ENCODE measurements at regions not wholly inside any gene's neighbourhood (a gene's known extent, or its start where the extent isn't known, plus 50 kb on each side); places are given as distances from the start of the nearest gene placed in this dataset.
"Not testable (repeated sequence)": the region's sequence is repeated elsewhere in the genome, so short reads cannot be mapped to it uniquely, and the experiment has no call there.

DNA sequence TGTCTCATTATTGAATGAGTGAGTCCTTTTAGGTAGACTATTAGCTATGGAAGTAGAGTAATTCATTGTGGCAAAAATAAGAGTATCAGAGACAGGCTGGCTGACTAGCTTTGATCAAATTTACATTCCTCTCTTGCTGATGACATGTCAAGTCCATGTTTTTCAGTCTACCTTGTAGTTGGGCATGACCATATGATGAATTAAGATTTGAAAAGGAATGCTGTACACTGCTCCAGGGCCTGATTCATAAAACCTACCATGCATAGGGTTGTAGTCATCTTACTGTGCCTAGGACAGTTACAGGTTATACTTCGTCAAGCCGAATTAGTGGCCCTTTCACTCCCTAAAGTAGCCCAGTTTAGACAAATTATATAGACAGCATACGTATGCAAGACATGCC lies 545.7 kb upstream of the MIS18BP1 start:
- no peaks in the 10 kb centered on the region for H3K27me3 Mint-ChIP-seq (ENCODE audit: low read depth)
- peaks cover 5 to 6% of the 10 kb centered on the region in 2 donors for H3K9me3 Mint-ChIP-seq
- no peak overlapping the region for H3K4me3 Mint-ChIP-seq
- no peaks in the 10 kb centered on the region for H3K4me1 Mint-ChIP-seq (ENCODE audit: low read depth)
- DNase-seq, result no peak
- no peaks in the 10 kb centered on the region for H3K36me3 Mint-ChIP-seq (ENCODE audit: insufficient read depth in 2 of 2)
- H3K27ac Mint-ChIP-seq, result no peak overlapping the region
- no peak for ATAC-seq (replicated peaks in 1 of 2)

DNA sequence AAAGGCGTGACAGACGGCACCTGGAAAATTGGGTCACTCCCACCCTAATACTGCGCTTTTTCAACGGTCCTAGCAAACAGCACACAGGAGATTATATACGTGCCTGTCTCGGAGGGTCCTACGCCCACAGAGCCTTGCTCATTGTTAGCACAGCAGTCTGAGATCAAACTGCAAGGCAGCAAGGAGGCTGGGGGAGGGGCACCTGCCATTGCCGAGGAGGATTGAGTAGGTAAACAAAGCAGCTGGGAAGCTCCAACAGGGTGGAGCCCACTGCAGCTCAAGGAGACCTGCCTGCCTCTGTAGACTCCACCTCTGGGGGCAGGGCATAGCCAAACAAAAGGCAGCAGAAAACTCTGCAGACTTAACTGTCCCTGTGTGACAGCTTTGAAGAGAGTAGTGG lies 543.0 kb upstream of the MIS18BP1 start:
- not testable (repeated sequence) for H3K4me1 Mint-ChIP-seq (ENCODE audit: low read depth)

DNA sequence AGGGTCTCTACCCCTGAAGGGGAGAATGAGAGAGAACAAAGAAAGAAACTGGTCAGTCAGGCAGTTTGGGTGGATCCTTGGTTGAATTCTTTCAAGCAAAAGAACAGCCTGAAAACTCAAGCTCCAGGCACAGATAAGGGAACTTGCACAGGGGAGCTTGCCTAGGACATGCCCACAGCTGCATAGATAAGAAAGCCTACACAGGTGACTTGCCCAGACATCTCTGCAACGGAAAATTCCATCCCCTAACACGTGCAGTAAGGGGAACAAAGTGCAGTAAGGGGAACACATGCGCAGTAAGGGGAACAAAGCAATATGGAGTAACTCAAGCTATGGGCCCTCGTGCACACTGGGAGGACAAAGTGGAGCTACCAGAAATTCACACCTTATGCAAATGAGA lies 540.1 kb upstream of the MIS18BP1 start:
- Mint-ChIP-seq H3K27me3 (ENCODE audit: low read depth) (no peaks in the 10 kb centered on the region), H3K27ac (no peak overlapping the region), H3K4me1 (ENCODE audit: low read depth) (no peaks in the 10 kb centered on the region), H3K36me3 (ENCODE audit: insufficient read depth in 2 of 2) (peaks cover 0 to 3% of the 10 kb centered on the region in 2 donors), H3K4me3 (no peak overlapping the region), H3K9me3 (peaks cover 0 to 6% of the 10 kb centered on the region in 2 donors)
- DNase-seq (no peak), ATAC-seq (replicated peaks in 1 of 2) (no peak)

More for the DNA sequence above, 543.0 kb upstream of the MIS18BP1 start:
- not testable (repeated sequence) for H3K27ac Mint-ChIP-seq; DNase-seq; ATAC-seq (replicated peaks in 1 of 2); H3K36me3 Mint-ChIP-seq (ENCODE audit: insufficient read depth in 2 of 2); H3K27me3 Mint-ChIP-seq (ENCODE audit: low read depth); H3K4me3 Mint-ChIP-seq; H3K9me3 Mint-ChIP-seq

DNA sequence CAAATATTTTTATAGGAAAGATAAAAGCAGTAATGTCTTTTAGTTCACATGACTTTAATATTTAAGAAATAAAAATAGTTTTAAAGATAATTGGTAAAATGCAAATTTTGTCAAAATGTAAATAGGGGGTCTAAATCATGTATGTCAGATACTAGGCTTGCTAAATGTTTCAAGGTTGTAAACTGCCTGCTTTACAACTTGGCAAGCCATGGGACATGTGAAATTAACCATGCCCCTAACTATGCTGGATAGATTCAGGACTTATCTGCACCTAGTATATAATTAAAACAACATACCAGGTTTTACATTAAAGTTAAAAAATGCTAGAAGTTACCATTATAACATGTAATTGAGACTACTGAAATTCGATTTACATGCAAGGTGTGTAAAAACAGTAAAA lies 537.3 kb upstream of the MIS18BP1 start:
- Mint-ChIP-seq H3K9me3 (peaks cover 3 to 7% of the 10 kb centered on the region in 2 donors), H3K4me3 (no peak overlapping the region), H3K27ac (no peak overlapping the region), H3K4me1 (ENCODE audit: low read depth) (no peaks in the 10 kb centered on the region), H3K36me3 (ENCODE audit: insufficient read depth in 2 of 2) (peaks cover 0 to 3% of the 10 kb centered on the region in 2 donors), H3K27me3 (ENCODE audit: low read depth) (no peaks in the 10 kb centered on the region)
- no peak for DNase-seq
- ATAC-seq (replicated peaks in 1 of 2), result no peak

DNA sequence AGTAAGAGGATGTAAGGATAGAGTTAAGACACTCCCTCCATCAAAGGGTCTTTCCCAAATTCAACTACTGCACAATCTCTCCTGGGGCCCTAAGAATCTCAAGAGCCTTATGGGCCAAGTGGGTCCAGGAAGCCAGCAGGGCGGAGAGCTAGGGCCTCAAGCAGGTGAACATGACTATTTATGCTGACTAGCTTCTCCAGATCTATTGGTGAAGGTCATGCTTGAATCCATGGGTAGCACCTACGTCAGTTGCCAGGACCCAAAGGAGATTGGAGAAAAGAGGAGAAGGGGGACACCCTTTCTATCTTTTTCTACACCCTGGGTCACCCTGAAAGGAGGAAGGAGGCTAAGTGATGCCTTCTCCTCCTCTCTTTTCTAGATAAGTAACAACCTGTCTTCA lies 534.2 kb upstream of the MIS18BP1 start:
- DNase-seq, result no peak
- ATAC-seq (replicated peaks in 1 of 2), result no peak
- Mint-ChIP-seq H3K4me1 (ENCODE audit: low read depth) (no peaks in the 10 kb centered on the region), H3K27me3 (ENCODE audit: low read depth) (no peaks in the 10 kb centered on the region), H3K36me3 (ENCODE audit: insufficient read depth in 2 of 2) (peaks cover 0 to 6% of the 10 kb centered on the region in 2 donors), H3K9me3 (peaks cover 14 to 17% of the 10 kb centered on the region in 2 donors), H3K4me3 (no peak overlapping the region), H3K27ac (no peak overlapping the region)

DNA sequence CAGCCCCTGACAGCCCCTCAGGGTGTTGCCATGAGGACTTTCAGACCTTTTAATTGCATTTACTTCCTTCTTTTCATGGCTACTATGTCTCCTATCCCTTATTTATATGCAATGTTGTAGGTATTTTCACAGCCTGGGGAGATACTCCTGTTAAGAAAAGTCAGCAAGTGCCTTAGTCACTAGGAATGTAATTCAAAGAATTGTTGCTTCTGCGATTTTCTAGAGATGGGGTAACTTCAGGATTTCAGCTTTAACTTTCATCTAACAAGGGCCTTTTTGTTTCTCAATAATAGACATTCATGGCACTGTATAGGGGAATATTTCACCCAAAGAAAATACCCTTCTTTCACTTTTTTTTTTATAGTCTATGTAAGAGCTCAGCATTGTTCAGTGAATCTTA lies 533.3 kb upstream of the MIS18BP1 start:
- peaks cover 18 to 21% of the 10 kb centered on the region in 2 donors for H3K9me3 Mint-ChIP-seq
- H3K36me3 Mint-ChIP-seq (ENCODE audit: insufficient read depth in 2 of 2), result peaks cover 0 to 6% of the 10 kb centered on the region in 2 donors
- H3K27ac Mint-ChIP-seq, result no peak overlapping the region
- ATAC-seq (replicated peaks in 1 of 2), result no peak
- no peaks in the 10 kb centered on the region for H3K27me3 Mint-ChIP-seq (ENCODE audit: low read depth)
- no peak for DNase-seq
- H3K4me3 Mint-ChIP-seq, result no peak overlapping the region
- no peaks in the 10 kb centered on the region for H3K4me1 Mint-ChIP-seq (ENCODE audit: low read depth)

DNA sequence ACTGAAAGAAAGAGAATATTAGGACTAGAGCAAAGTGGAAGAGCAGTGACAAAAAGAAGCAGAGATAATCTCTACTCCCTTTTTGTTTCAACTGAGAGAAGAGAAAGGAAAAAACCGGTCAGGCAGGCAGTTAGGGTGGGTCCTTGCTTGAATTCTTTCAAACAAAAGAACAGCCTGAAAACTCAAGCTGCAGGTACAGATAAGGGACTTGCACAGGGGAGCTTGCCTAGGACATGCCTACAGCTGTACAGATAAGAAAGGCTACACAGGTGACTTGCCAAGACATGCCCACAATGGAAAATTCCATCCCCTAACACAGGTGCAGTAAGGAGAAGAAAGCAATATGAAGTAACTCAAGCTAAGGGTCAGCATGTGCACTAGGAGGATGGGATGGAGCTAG lies 532.2 kb upstream of the MIS18BP1 start:
- H3K36me3 Mint-ChIP-seq (ENCODE audit: insufficient read depth in 2 of 2), result peaks cover 0 to 6% of the 10 kb centered on the region in 2 donors
- H3K27ac Mint-ChIP-seq, result no peak overlapping the region
- H3K27me3 Mint-ChIP-seq (ENCODE audit: low read depth), result no peaks in the 10 kb centered on the region
- DNase-seq (no peak), ATAC-seq (replicated peaks in 1 of 2) (no peak)
- peaks cover 23 to 28% of the 10 kb centered on the region in 2 donors for H3K9me3 Mint-ChIP-seq
- no peak overlapping the region for H3K4me3 Mint-ChIP-seq
- H3K4me1 Mint-ChIP-seq (ENCODE audit: low read depth), result no peaks in the 10 kb centered on the region

DNA sequence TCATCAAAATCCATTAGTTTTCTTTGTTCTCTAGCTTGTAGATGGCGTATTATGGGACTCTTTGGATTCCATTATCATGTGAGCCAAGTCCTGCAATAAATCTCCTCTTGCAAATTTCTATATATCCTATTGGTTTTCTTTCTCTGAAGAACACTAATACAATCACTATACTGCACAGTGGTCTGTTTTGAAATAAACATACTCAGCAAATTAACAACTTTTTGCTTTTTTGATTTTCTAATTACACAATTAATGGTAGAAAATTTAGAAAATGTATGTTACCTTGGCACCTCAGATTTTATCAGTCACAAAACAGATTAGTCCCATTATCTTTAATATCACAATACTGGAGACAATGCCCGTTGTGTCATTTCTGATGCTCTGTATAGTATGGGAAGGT lies 513.2 kb upstream of the MIS18BP1 start:
- Mint-ChIP-seq H3K4me3 (no peak overlapping the region), H3K27ac (no peak overlapping the region), H3K27me3 (ENCODE audit: low read depth) (no peaks in the 10 kb centered on the region), H3K4me1 (ENCODE audit: low read depth) (no peaks in the 10 kb centered on the region), H3K9me3 (peaks cover 11 to 13% of the 10 kb centered on the region in 2 donors), H3K36me3 (ENCODE audit: insufficient read depth in 2 of 2) (no peaks in the 10 kb centered on the region)
- DNase-seq (no peak), ATAC-seq (replicated peaks in 1 of 2) (no peak)

DNA sequence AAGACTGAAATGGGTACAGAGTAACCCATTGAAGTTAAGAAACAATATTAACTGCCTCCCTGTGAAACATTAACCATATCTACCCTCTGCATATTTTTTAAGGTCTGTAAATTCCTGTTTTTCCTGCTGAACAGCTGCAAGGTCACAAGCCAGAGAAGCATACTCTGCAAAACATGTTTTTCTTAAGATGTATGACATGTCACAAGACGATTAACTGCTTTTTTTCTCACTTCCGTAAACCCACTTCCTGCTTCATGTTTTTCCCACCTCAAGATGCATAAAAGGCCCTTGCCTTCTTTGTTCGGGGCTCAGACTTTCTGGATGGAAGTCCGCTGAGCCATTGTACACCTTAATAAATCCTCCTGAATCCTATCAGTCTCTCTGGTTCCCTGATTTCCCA lies 504.7 kb upstream of the MIS18BP1 start:
- Mint-ChIP-seq H3K4me1 (ENCODE audit: low read depth) (no peaks in the 10 kb centered on the region), H3K4me3 (no peak overlapping the region), H3K9me3 (peaks cover 13 to 14% of the 10 kb centered on the region in 2 donors), H3K27me3 (ENCODE audit: low read depth) (no peaks in the 10 kb centered on the region), H3K27ac (no peak overlapping the region), H3K36me3 (ENCODE audit: insufficient read depth in 2 of 2) (peaks cover 0 to 6% of the 10 kb centered on the region in 2 donors)
- no peak for ATAC-seq (replicated peaks in 1 of 2)
- no peak for DNase-seq

DNA sequence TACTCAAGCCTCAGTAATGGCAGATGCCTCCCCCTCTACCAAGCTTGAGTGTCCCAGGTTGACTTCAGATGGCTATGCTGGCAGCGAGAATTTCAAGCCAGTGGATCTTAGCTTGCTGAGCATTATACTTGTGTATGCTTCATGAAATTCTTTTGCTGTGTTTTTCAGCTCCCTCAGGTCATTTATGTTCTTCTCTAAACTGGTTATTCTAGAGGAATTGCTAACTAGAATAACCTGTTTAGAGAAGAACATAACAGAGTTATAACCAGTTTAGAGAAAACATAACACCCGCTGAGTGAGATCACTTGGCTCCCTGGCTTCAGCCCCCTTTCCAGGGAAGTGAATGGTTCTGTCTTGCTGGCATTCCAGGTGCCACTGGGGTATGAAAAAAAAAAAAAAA lies 503.4 kb upstream of the MIS18BP1 start:
- not testable (repeated sequence) for H3K4me1 Mint-ChIP-seq (ENCODE audit: low read depth)

DNA sequence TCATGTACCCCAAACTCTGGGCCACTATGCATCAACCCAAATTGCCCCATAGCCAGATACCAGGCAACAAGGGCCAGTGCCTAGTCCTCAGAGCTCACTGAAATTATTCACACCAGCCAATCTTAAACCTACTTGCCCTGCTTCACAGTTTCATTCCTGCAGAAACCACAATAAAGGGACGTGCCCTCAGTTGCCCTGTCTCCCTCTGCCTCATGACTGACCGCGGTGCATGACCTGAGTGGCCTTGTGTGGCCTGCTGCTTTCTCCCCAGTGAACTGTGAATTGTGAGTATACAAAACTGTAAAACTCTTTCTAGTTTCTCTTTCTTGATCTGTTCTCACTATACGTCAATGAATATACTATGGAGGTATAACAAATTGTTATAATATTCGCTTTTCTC lies 490.9 kb upstream of the MIS18BP1 start:
- Mint-ChIP-seq H3K27ac (no peak overlapping the region), H3K27me3 (ENCODE audit: low read depth) (no peaks in the 10 kb centered on the region), H3K36me3 (ENCODE audit: insufficient read depth in 2 of 2) (peaks cover 0 to 2% of the 10 kb centered on the region in 2 donors), H3K4me3 (no peak overlapping the region), H3K9me3 (peaks cover 8 to 10% of the 10 kb centered on the region in 2 donors), H3K4me1 (ENCODE audit: low read depth) (no peaks in the 10 kb centered on the region)
- no peak for ATAC-seq (replicated peaks in 1 of 2)
- no peak for DNase-seq

More for the DNA sequence above, 503.4 kb upstream of the MIS18BP1 start:
- H3K9me3 Mint-ChIP-seq, result peaks cover 14 to 16% of the 10 kb centered on the region in 2 donors
- not testable (repeated sequence) for H3K27ac Mint-ChIP-seq; H3K36me3 Mint-ChIP-seq (ENCODE audit: insufficient read depth in 2 of 2); H3K27me3 Mint-ChIP-seq (ENCODE audit: low read depth); ATAC-seq (replicated peaks in 1 of 2); DNase-seq; H3K4me3 Mint-ChIP-seq

DNA sequence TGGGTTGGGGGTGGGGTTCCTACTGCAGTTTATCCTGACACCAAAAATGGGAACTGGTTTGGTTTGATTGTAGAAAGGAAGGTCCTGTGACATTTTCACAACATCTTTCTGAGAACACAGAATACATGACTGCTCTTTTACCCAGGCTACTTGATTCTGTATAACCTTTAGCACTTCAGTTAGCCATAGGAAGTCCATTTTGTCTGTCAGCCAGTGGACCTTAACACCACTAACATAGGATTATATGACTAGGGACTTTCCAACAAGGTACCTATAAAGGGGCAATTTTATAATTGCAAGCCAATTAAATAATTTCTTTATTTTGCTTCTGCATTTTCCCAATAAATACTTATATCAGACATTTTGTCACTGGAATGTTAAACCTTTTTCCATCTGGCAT lies 489.2 kb upstream of the MIS18BP1 start:
- no peak overlapping the region for H3K27ac Mint-ChIP-seq
- DNase-seq, result no peak
- H3K9me3 Mint-ChIP-seq, result peaks cover 8% of the 10 kb centered on the region in 2 donors
- no peaks in the 10 kb centered on the region for H3K27me3 Mint-ChIP-seq (ENCODE audit: low read depth)
- ATAC-seq (replicated peaks in 1 of 2), result no peak
- no peak overlapping the region for H3K4me3 Mint-ChIP-seq
- H3K4me1 Mint-ChIP-seq (ENCODE audit: low read depth), result no peaks in the 10 kb centered on the region
- H3K36me3 Mint-ChIP-seq (ENCODE audit: insufficient read depth in 2 of 2), result peaks cover 0 to under 1% of the 10 kb centered on the region in 2 donors

DNA sequence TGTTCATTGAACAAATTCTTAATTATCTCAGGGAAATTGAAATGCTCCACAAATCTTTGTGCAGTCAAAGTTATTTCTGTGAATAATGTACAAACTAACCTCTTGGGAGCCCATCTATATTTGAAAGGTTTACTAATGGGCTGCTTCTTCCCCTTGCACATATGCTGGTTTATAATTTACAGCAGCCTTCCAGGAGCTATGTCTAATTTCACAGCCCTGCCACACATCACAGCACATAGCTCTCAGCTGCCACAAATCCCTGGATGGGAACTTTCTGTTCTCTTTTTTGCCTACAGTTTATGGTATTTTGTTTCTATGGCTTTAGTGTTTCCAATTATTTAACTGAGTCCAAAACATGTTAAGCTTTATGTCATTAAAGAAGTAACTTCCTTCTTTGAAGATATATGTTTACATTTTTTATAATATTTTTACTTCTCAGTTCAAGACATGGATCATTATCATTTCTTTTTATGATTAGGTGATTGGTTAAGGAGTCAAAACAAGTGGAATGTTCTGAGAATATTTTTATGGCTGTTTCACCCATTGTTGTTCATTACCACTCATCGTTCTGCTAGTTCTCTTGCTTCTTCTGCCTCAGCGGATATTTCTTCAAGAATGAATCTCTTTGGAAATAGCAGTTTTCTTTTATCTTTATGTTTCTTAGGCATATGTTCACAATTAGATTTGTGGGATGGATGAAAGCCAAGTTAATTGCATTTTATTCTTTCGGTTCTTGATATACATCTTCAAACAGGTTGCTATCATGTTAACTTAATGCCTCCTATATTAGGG lies 475.6 kb upstream of the MIS18BP1 start:
- no peaks in the 10 kb centered on the region for H3K36me3 Mint-ChIP-seq (ENCODE audit: insufficient read depth in 2 of 2)
- no peak overlapping the region for H3K27ac Mint-ChIP-seq
- ATAC-seq (replicated peaks in 1 of 2), result no peak
- no peak overlapping the region for H3K4me3 Mint-ChIP-seq
- peaks cover 3 to 5% of the 10 kb centered on the region in 2 donors for H3K9me3 Mint-ChIP-seq
- H3K4me1 Mint-ChIP-seq (ENCODE audit: low read depth), result no peaks in the 10 kb centered on the region
- DNase-seq, result no peak
- H3K27me3 Mint-ChIP-seq (ENCODE audit: low read depth), result no peaks in the 10 kb centered on the region

DNA sequence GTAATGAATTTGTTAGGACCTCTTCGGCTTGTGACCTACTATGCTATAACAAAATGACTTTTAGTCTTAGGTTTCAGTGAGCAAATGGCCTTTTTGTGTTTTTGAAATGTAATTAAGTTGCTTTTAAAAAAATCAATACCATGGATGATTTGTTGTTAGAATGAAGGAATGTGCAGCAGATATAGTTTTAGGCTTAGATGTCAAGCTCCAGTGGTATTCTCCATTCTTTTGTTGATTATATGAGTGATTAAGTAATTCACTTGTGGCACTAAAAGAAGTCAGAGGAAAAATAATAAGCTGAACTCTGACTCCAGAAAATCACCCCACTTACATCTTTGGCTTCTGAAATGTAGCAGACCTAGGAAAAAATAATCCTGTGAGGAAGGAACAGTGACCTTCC lies 474.1 kb upstream of the MIS18BP1 start:
- no peak overlapping the region for H3K4me3 Mint-ChIP-seq
- peaks cover 5 to 6% of the 10 kb centered on the region in 2 donors for H3K9me3 Mint-ChIP-seq
- no peaks in the 10 kb centered on the region for H3K4me1 Mint-ChIP-seq (ENCODE audit: low read depth)
- no peak for DNase-seq
- no peak overlapping the region for H3K27ac Mint-ChIP-seq
- no peaks in the 10 kb centered on the region for H3K27me3 Mint-ChIP-seq (ENCODE audit: low read depth)
- no peak for ATAC-seq (replicated peaks in 1 of 2)
- no peaks in the 10 kb centered on the region for H3K36me3 Mint-ChIP-seq (ENCODE audit: insufficient read depth in 2 of 2)
